HepG2 (cell line): ENCODE measurements at regions not wholly inside any gene's neighbourhood (a gene's known extent, or its start where the extent isn't known, plus 50 kb on each side); places are given as distances from the start of the nearest gene placed in this dataset.

Experiments
- ATAC-seq: fragments of 200-7000 bp; cut with Tn5 transposase; 3 replicates; pipeline ENCODE4 v1.9.1; 2020; ENCODE audit warnings: mild to moderate bottlenecking, moderate library complexity
- BruUV-seq: library from RNA; stranded (reverse); fragments of 400-500 nt; replicated peaks from 2 replicates; lab custom pipeline; 2021; lab: Mats Ljungman, UMichigan
- CTCF ChIA-PET: fragments of 300-600 bp; formaldehyde crosslinking; extraction: SDS; loops from one replicate; lab custom pipeline; 2021; ENCODE audit warnings: low total read pairs, inconsistent platforms, low intra/inter-chr PET ratio; lab: Yijun Ruan, JAX
- POLR2A ChIA-PET: fragments of 350-600 bp; sonication (Branson Sonifier 250); formaldehyde crosslinking; loops from one replicate; lab custom pipeline; 2020; ENCODE audit warnings: antibody characterized with exemption, inconsistent platforms; lab: Yijun Ruan, JAX
- DNase-seq: peaks from one replicate; pipeline ENCODE4 v3.0.0-alpha.2; 2015; ENCODE audit warnings: low spot score
- FAIRE-seq: peaks from 3 replicates; lab custom pipeline; 2011; peaks lifted over from hg19 to GRCh38; lab: Jason Lieb, UNC
- H2AFZ ChIP-seq: one replicate; pipeline ENCODE4 v1.6.1; 2011; ENCODE audit warnings: low read length, inconsistent platforms
- H3K27ac ChIP-seq: fragments of 300-600 bp; 3 replicates; pipeline ENCODE4 v1.8.0; 2011; ENCODE audit warnings: mixed run types, mild to moderate bottlenecking, mixed read lengths, low read length, inconsistent platforms; ENCODE audit not compliant: insufficient read depth; ENCODE audit errors: extremely low read length
- H3K27me3 ChIP-seq, 2 experiments: fragments of 200-600 bp in 1 of 2; 2 replicates in 1 of 2; 3 replicates in 1 of 2; pipeline versions ENCODE4 v1.6.0 to v1.8.0; 2011; ENCODE audit warnings: low read length in 2 of 2, mild to moderate bottlenecking in 2 of 2, moderate library complexity in 2 of 2, inconsistent platforms in 1 of 2; ENCODE audit not compliant: insufficient read depth in 2 of 2, control insufficient read depth in 1 of 2
- H3K36me3 ChIP-seq, 2 experiments: fragments of 200-600 bp in 1 of 2; replicated peaks in 1 of 2; 2 replicates in 1 of 2; 3 replicates in 1 of 2; pipeline versions ENCODE4 v1.5.1 to v1.8.0; 2011; ENCODE audit warnings: low read length in 2 of 2, inconsistent platforms in 1 of 2; ENCODE audit not compliant: insufficient read depth in 2 of 2, control insufficient read depth in 1 of 2
- H3K4me1 ChIP-seq: 2 replicates; pipeline ENCODE4 v1.5.1; 2012; ENCODE audit warnings: low read length, inconsistent platforms; ENCODE audit not compliant: insufficient read depth
- H3K4me2 ChIP-seq: 2 replicates; pipeline ENCODE4 v1.6.0; 2011; ENCODE audit warnings: low read depth, low read length, inconsistent platforms
- H3K4me3 ChIP-seq, 3 experiments: fragments of 200-600 bp in 1 of 3; sonication (generic), shearing (Covaris generic) in 1 of 3; replicated peaks in 1 of 3; 2 replicates each; pipeline ENCODE4 v1.5.1; 2011 to 2016; ENCODE audit warnings: low read length in 3 of 3, inconsistent platforms in 2 of 3, low read depth in 2 of 3, mild to moderate bottlenecking in 2 of 3, control low read depth in 1 of 3, mixed read lengths in 1 of 3; ENCODE audit not compliant: insufficient read depth in 1 of 3
- H3K79me2 ChIP-seq: one replicate; pipeline ENCODE4 v1.6.1; 2011; ENCODE audit warnings: low read length, inconsistent platforms; ENCODE audit not compliant: insufficient read depth
- H3K9ac ChIP-seq: 2 replicates; pipeline ENCODE4 v1.6.0; 2011; ENCODE audit warnings: mild to moderate bottlenecking, low read depth, low read length, inconsistent platforms; ENCODE audit not compliant: insufficient read depth
- H3K9me3 ChIP-seq: 2 replicates; pipeline ENCODE4 v1.5.1; 2012; ENCODE audit warnings: mild to moderate bottlenecking, low read length
- H4K20me1 ChIP-seq: 2 replicates; pipeline ENCODE4 v1.6.0; 2011; ENCODE audit warnings: inconsistent platforms, mild to moderate bottlenecking, low read length, moderate library complexity; ENCODE audit not compliant: insufficient read depth
- AHR ChIP-seq: IDR thresholded peaks from 2 replicates; pipeline ENCODE4 v1.6.1; 2018; ENCODE audit warnings: missing genetic modification reagents, missing compliant biosample characterization
- BORCS8-MEF2B ChIP-seq: sonication (generic); formaldehyde crosslinking; IDR thresholded peaks from 2 replicates; pipeline ENCODE4 v1.8.0; 2022; ENCODE audit warnings: mild to moderate bottlenecking, missing genetic modification reagents
- CHCHD3 ChIP-seq: sonication (generic); formaldehyde crosslinking; IDR thresholded peaks from 2 replicates; pipeline ENCODE4 v1.8.0; 2022; ENCODE audit warnings: mild to moderate bottlenecking, missing genetic modification reagents, moderate library complexity
- GPN1 ChIP-seq: sonication (generic); formaldehyde crosslinking; IDR thresholded peaks from 2 replicates; pipeline ENCODE4 v1.5.1; 2020; ENCODE audit warnings: missing genetic modification reagents, borderline replicate concordance
- MATR3 ChIP-seq: sonication (generic); formaldehyde crosslinking; IDR thresholded peaks from 2 replicates; pipeline ENCODE4 v1.4.0; 2020; ENCODE audit warnings: missing genetic modification reagents
- MBD4 ChIP-seq: IDR thresholded peaks from 2 replicates; pipeline ENCODE4 v1.6.1; 2012; ENCODE audit warnings: low read length, inconsistent platforms, borderline replicate concordance
- MIER2 ChIP-seq: IDR thresholded peaks from 2 replicates; pipeline ENCODE4 v1.6.1; 2016; ENCODE audit warnings: missing biosample characterization, missing genetic modification reagents
- SIX1 ChIP-seq: sonication (generic); formaldehyde crosslinking; IDR thresholded peaks from 2 replicates; pipeline ENCODE4 v1.4.0; 2020; ENCODE audit warnings: missing genetic modification reagents, borderline replicate concordance
- SMC3 ChIP-seq: IDR thresholded peaks from 2 replicates; pipeline ENCODE4 v1.6.1; 2011; ENCODE audit warnings: low read length, improper control_type of control experiment
- TBX2 ChIP-seq: sonication (generic); formaldehyde crosslinking; IDR thresholded peaks from 2 replicates; pipeline ENCODE4 v1.5.0; 2020; ENCODE audit warnings: missing genetic modification reagents, mild to moderate bottlenecking, borderline replicate concordance
- ZBTB20 ChIP-seq: sonication (generic); formaldehyde crosslinking; IDR thresholded peaks from 2 replicates; pipeline ENCODE4 v1.8.1; 2023; ENCODE audit warnings: missing genetic modification reagents, low read depth, mild to moderate bottlenecking, borderline replicate concordance
- ZFYVE20 ChIP-seq: sonication (generic); formaldehyde crosslinking; IDR thresholded peaks from 2 replicates; pipeline ENCODE4 v1.8.0; 2023; ENCODE audit warnings: low read depth, mild to moderate bottlenecking, moderate library complexity, missing genetic modification reagents, borderline replicate concordance
- ZNF101 ChIP-seq: sonication (generic); formaldehyde crosslinking; IDR thresholded peaks from 2 replicates; pipeline ENCODE4 v1.4.0; 2020; ENCODE audit warnings: mild to moderate bottlenecking, low read depth, missing genetic modification reagents, borderline replicate concordance
- ZNF251 ChIP-seq: sonication (generic); formaldehyde crosslinking; IDR thresholded peaks from 2 replicates; pipeline ENCODE4 v1.9.0; 2021; ENCODE audit warnings: mild to moderate bottlenecking, missing genetic modification reagents
- ZNF543 ChIP-seq: sonication (generic); formaldehyde crosslinking; IDR thresholded peaks from 2 replicates; pipeline ENCODE4 v1.4.0; 2020; ENCODE audit warnings: mild to moderate bottlenecking, missing genetic modification reagents
- ZNF546 ChIP-seq: sonication (generic); formaldehyde crosslinking; conservative IDR thresholded peaks from 2 replicates; pipeline ENCODE4 v1.8.1; 2023; ENCODE audit warnings: mild to moderate bottlenecking, missing genetic modification reagents
- ZNF75D ChIP-seq: sonication (generic); formaldehyde crosslinking; IDR thresholded peaks from 2 replicates; pipeline ENCODE4 v1.8.1; 2023; ENCODE audit warnings: missing genetic modification reagents, mild to moderate bottlenecking, borderline replicate concordance
- WGBS: methylation state at CpG from one replicate; pipeline ENCODE4 v1.1.6; 2017; ENCODE audit warnings: low lambda C conversion rate; 5-methylcytosine and 5-hydroxymethylcytosine counted together
- in situ Hi-C: cut with HindIII; loops from 2 replicates; pipeline ENCODE4 v1.10.0; 2017; ENCODE audit warnings: low pct_unique_long_range_greater_than_20kb; ENCODE audit not compliant: extremely low pct_ligation_motif_present
- intact Hi-C: fragments of 100-400 bp; cut with micrococcal nuclease; formaldehyde crosslinking; loops from one replicate; pipeline ENCODE4 v1.10.0; 2022; ENCODE audit not compliant: unreplicated experiment
- TF ChIP-seq, protein P1 (sequence below): sonication (generic); formaldehyde crosslinking; IDR thresholded peaks from 2 replicates; pipeline ENCODE4 v1.4.0; 2020; ENCODE audit warnings: missing genetic modification reagents
- TF ChIP-seq, protein P2 (sequence below): sonication (generic); formaldehyde crosslinking; IDR thresholded peaks from 2 replicates; pipeline ENCODE4 v1.8.1; 2023; ENCODE audit warnings: missing genetic modification reagents, mild to moderate bottlenecking, borderline replicate concordance

DNA sequence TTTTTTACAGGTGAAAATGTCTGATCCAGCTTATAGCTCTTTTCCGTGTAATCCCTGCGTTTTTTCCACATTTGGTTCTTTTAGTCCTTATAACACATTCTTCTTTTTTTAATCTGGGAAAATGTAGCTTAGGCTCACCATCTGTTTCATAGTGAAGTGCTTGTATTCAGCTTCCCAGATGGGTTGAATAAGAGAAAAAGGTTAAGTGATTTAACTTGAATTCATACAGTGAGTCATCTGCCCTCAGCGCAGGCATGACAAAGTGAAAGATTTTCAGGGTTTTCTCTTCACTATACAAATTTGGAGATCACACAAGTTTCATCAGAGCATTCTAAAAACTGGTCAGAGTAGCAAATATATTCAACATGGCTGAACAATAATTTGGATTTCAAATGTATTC is 224.8 kb downstream of the SPRY2 start:
- BruUV-seq, result no TSS peak
- Histone ChIP-seq H4K20me1 (no peaks in the 10 kb centered on the region), H3K4me3 (no peak overlapping the region), H3K36me3 (no peaks in the 10 kb centered on the region), H3K27me3 (no peaks in the 10 kb centered on the region; a peak in 1 of 5 replicates), H3K9me3 (no peaks in the 10 kb centered on the region), H3K79me2 (no peaks in the 10 kb centered on the region), H2AFZ (no peak overlapping the region), H3K9ac (no peak overlapping the region), H3K27ac (no peak overlapping the region), H3K4me1 (no peaks in the 10 kb centered on the region), H3K4me2 (no peak overlapping the region)
- POLR2A ChIA-PET, result no interaction called here
- no peak for FAIRE-seq
- TF ChIP-seq GPN1 (CRISPR knock-in tag) (no peak), SIX1 (CRISPR knock-in tag) (no peak), TBX2 (CRISPR knock-in tag) (no peak), ZNF543 (CRISPR knock-in tag) (no peak), BORCS8-MEF2B (CRISPR knock-in tag) (no peak), ZNF251 (CRISPR knock-in tag) (no peak), SMC3 (no peak), CHCHD3 (CRISPR knock-in tag) (no peak), AHR (CRISPR knock-in tag) (no peak), ZNF101 (CRISPR knock-in tag) (no peak), ZBTB20 (CRISPR knock-in tag) (no peak), MATR3 (CRISPR knock-in tag) (no peak), ZNF546 (CRISPR knock-in tag) (no peak), MBD4 (no peak), ZNF75D (no peak), ZFYVE20 (CRISPR knock-in tag) (no peak), MIER2 (CRISPR knock-in tag) (no peak)
- TF ChIP-seq, protein P1, sequence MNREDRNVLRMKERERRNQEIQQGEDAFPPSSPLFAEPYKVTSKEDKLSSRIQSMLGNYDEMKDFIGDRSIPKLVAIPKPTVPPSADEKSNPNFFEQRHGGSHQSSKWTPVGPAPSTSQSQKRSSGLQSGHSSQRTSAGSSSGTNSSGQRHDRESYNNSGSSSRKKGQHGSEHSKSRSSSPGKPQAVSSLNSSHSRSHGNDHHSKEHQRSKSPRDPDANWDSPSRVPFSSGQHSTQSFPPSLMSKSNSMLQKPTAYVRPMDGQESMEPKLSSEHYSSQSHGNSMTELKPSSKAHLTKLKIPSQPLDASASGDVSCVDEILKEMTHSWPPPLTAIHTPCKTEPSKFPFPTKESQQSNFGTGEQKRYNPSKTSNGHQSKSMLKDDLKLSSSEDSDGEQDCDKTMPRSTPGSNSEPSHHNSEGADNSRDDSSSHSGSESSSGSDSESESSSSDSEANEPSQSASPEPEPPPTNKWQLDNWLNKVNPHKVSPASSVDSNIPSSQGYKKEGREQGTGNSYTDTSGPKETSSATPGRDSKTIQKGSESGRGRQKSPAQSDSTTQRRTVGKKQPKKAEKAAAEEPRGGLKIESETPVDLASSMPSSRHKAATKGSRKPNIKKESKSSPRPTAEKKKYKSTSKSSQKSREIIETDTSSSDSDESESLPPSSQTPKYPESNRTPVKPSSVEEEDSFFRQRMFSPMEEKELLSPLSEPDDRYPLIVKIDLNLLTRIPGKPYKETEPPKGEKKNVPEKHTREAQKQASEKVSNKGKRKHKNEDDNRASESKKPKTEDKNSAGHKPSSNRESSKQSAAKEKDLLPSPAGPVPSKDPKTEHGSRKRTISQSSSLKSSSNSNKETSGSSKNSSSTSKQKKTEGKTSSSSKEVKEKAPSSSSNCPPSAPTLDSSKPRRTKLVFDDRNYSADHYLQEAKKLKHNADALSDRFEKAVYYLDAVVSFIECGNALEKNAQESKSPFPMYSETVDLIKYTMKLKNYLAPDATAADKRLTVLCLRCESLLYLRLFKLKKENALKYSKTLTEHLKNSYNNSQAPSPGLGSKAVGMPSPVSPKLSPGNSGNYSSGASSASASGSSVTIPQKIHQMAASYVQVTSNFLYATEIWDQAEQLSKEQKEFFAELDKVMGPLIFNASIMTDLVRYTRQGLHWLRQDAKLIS (CRISPR knock-in tag), result no peak
- TF ChIP-seq, protein P2, sequence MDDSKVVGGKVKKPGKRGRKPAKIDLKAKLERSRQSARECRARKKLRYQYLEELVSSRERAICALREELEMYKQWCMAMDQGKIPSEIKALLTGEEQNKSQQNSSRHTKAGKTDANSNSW, result no peak
- WGBS, result 37% methylated on average over 3 of the region's 3 CpGs
- no peak for ATAC-seq
- in situ Hi-C loops (no loop called here), intact Hi-C loops (no loop called here)
- CTCF ChIA-PET, result no interaction called here
- no peak for DNase-seq
